HG02973 (cell line): ENCODE measurements at regions not wholly inside any gene's neighbourhood (a gene's known extent, or its start where the extent isn't known, plus 50 kb on each side); places are given as distances from the start of the nearest gene placed in this dataset.
A peak's percentile ranks its signal among the peaks of the same experiment; 100 is the strongest.
"Not testable (repeated sequence)": the region's sequence is repeated elsewhere in the genome, so short reads cannot be mapped to it uniquely, and the experiment has no call there.

Source experiments
- ATAC-seq: cut with Tn5 transposase; IDR thresholded peaks from one replicate; pipeline ENCODE4 v1.9.1; 2021; ENCODE audit warnings: moderate library complexity; ENCODE audit not compliant: unreplicated experiment

DNA sequence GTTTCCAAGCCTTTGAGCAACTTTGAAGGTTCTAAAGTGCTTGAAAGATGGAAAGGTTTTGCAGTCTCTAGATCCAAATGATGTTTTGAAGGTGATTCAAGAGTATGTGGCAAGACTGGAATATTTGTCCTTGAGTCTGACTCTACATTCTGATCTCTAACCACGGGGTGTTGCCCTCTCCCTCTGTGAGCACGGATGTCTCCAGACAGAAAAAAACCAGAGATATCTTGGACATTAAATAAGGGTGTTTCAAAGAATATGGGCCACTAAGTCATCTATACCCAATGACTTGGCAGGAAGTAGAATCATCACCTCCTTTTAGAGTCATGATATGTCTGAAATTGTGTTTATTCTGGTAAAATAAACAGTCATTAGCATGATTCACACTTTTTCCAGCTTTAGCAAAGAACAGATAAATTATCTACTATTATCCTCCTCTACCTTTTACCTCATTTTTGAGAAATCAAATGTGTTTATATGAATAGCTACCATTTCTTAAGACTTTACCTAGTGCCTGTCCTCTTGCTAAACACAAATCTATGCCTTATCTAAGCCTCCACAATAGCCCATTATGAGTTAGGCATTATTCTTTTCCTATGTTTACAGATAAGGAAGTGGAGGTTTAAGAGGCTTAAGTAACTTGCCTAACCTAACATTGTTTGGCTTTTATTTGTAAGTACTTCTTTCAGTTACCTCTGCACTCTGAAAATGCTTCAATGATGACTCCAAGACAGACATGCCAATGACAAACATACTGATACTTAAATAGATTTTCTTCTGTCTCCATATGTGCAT lies 384.4 kb downstream of the BMP2 start:
- ATAC-seq, result no peak

DNA sequence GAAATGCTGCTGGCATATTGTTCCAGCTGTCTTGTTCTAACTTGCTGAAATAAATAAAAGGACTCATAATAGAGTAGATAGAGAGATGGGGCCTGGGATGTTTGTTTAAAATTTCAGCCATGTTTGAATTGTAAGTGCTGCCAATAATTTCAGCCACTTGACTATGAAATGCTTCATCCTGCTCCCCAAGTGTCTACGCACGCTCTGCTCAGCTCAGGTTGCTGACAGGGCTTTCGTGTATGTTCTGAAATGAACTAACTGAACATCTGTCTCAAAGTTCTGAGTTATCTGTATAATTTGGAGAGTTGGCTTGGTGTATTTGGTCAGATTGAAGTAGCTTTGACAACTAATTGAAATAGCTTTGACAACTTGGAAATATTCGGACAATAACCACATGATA lies 387.8 kb downstream of the BMP2 start:
- no peak for ATAC-seq

DNA sequence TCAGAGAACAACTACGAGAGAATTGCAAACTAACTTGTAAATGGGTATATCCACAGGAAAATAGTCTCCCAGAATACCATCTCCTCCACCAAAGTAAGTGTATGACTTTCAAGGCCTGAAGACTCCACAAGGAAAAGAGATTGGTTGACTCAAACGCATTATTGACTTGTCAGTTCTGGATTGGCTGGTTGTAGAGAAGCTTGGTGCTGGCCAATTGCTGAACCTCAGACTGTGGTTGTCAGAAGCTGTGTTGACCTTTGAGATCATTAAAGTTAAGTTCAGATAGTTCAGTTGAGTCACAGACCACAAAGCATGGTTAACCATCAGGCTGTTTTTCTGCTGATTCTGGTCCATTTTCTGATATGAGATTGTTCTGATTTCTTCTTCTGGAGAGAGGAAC lies 388.3 kb downstream of the BMP2 start:
- ATAC-seq, result no peak

DNA sequence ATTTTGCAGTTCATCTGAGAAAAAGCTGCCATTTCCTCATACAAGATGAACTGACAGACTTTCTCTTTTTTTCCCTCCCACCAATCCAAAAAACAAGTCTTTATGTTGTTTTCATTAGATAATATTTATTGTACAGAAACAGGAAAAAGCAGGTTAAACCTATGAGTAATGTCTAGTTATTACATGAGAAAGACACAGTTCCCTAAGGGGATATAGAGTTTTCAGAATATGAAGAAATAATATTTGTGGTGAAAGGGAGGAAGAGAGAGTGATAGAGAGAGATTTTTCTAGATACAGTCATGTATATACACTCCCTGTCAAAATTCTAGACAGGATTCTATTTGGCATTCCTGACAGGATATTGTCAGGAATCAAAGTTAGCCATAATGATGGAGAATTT lies 392.4 kb downstream of the BMP2 start:
- ATAC-seq, result no peak

DNA sequence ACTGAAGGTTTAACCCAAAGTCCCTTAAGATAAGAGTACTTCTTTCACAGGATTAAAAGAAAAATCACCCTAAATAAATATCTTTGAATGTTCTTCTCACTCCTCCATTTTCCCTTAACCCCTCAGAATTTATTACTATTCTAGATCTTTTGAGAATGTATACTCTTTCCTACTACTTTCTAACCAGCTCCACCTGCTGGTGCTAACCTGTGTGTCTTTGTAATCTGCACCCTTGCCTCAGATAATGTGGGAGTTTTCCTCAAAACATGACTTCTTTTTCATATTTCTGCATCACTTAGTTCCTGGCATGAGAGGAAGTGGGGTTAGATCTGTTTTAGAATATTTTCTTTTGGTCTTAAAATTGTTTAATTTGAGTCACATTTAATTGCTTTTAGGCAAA lies 394.2 kb downstream of the BMP2 start:
- no peak for ATAC-seq

DNA sequence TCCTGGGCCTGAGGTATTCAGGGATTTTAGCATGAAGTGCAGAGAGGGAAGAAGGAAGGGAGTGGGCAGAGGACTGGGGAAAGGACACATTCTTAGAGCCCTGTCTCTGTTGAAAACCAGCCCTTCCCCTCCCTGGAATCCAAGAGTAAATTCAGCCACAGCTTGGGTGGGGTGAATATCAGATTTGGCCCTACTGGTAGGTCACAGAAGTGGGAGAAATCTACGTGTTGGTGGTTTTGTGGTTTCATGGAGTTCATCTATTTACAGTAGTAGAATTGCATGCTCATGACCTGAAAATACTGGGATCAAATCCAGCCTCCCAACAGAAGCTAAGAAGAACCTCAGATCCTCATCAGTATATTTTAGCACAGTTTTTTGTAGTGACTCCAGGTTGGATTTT lies 404.4 kb downstream of the BMP2 start:
- no peak for ATAC-seq

DNA sequence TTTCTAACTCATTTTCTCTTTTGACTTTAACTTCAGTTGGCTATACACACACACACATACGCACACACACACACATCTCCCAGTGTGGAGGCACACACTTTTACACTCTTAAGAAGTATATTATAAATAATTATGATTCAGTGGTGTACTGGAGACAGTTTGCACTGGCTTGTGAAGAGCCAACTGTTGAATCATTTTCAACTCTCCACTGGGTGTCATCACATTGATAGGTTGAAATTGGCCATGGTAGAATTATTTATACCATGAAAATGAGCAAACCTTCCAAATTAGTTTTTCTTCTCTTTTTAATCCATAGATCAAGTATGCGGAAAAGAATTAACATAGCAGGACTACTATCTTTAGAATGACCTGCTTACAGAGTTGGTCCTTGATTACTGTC lies 407.1 kb downstream of the BMP2 start:
- no peak for ATAC-seq

DNA sequence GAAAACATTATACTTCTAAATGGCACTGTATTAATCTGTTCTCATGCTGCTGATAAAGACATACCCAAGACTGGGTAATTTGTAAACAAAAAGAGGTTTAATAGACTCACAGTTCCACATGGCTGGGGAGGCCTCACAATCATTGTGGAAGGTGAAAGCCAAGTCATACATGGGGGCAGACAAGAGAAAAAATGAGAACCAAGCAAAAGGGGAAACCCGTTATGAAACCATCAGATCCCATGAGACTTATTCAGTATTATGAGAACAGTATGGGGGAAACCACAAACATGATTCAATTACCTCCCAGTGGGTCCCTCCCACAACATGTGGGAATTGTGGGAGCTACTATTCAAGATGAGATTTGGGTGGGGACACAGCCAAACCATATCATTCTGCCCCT lies 408.3 kb downstream of the BMP2 start:
- not testable (repeated sequence) for ATAC-seq

DNA sequence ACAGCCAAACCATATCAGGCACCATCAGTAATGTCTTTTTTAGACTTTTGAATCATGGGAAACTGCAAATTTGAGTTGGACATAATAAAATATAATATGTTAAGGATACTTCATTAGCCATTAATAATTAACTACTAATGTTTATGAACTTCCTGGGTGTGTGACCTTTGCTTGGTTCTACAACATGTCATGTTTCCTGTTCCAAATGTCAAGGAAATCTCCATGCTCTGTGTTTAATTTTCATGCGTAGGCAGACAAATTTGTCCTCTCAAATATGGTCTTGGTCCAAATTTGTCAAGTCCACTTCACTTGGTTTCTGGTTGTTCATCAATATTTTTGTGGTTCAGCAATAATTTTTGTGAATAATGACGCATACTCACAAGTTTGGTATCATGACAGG lies 410.5 kb downstream of the BMP2 start:
- ATAC-seq, result no peak

DNA sequence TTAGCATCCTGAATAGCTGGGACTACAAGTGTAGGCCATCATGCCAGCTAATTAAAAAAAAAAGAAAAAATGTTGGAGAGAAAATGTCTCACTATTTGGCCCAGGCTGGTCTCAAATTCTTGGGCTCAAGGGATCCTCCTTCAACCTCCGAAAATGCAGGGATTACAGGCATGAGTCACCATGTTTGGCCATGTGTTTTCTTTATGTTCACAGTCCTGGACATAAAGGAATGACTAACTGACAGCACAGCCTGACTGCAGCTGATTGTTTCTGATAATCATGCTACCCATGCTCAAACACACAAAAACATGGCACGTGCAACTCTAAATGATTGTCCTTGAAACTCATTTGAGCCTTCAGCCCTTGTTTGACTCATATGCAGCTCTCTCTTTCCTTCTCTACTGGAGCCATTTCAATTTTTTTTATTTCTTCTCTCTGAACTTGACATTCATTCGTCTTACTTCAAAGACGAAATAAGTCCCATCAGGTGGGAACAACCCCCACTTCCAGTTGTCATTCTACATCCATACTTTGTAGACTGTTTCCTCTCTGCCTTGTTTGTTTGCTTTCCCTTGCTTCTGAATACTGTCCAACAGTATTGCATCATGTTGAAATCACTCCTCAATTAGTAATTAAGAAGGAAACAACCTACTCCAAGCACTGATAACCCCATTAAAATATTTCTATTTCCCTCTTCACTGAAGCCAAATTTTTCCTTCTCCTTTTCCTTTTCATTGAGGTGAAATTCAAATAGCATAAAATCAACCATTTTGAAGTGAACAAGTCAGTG lies 413.0 kb downstream of the BMP2 start:
- no peak for ATAC-seq

DNA sequence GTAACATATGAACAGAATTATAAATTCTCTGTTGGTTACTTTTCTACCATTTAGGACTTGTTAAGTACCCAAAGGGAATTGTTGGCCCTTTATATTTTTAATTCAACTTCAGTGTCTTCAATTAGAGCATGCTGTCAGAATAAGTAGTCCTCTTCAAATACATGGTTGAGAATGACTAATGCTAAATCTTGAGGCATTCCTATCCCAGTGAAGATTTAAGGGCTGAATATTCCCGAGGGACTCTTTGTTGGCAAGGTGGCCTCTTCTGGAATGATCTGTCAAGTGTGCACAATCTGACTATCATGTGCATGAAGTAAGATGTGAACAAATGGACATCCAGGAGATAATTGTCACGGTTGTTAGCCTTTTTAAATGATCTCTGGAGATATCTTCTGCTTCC lies 421.7 kb downstream of the BMP2 start:
- no peak for ATAC-seq

DNA sequence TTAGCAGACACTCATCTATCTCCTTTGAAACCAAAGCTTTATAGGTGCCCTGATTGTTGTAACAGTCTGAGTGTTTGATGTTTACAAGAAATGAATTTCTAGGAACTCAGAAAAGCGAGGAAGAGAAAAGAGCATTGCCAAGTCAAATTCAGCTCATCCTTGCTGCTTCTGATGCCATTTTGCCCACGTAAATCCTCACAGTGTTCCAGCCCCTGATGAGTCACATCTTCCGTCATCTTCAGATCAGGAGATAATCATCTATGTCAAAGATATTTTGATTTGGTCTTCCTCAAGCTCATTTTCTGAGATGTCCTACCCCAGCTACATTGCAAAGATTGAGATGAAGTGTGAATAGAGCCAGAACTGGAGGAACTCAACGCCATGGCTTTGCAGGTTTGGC lies 426.2 kb downstream of the BMP2 start:
- ATAC-seq, result no peak

DNA sequence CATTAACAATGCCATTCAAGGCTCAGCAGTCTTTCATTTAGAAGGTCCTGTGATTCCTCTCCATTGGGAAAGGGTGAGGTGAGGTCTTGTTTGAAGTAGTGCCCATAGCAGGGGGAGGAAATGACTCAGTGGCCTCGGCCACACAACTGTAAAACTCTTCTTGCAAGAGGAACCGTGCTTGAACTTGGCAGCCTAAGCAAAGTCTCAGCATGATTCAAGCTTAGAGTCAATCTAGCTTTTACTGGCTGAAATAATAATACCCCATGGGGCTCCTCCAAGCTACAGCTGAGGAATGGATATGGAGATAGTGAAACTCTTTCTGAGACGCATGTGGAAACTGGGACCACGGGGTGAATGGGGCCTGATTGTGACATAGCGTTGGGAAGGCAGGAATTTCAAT lies 428.2 kb downstream of the BMP2 start:
- no peak for ATAC-seq

DNA sequence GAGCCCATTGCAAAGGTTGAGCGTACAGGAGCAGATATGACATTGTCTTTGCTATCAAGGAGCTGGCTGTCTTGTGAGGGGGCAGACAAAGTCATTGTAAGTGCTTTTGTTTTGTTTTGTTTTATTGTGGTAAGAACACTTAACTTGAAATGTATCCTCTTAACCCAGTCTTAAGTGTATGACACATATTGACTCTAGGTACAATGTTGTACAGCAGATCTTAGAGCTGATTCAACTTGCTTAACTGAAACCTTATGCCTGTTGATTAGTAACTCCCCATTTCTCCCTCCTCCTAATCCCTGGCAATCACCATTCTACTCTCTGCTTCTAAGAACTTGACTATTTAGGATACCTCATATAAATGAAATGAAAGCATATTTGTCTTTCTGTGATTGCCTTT lies 429.0 kb downstream of the BMP2 start:
- no peak for ATAC-seq

DNA sequence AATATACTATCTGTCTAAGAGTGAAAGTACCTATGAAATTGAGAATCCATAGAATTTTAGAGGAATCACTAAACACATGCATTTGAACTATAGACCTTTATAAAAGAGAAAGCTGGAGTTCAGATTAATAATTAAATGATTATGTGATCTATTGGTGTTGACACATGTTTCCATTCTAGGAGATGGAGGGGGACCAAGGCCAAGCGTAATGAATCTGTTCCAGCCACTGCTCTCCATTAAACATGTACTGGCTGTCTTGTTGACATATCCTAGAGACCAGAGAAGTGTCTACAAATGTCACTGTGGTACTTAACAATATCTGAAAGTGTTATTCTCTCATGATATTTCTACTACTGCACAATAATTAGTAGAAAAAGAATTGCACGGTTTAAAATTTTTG lies 432.4 kb downstream of the BMP2 start:
- no peak for ATAC-seq

DNA sequence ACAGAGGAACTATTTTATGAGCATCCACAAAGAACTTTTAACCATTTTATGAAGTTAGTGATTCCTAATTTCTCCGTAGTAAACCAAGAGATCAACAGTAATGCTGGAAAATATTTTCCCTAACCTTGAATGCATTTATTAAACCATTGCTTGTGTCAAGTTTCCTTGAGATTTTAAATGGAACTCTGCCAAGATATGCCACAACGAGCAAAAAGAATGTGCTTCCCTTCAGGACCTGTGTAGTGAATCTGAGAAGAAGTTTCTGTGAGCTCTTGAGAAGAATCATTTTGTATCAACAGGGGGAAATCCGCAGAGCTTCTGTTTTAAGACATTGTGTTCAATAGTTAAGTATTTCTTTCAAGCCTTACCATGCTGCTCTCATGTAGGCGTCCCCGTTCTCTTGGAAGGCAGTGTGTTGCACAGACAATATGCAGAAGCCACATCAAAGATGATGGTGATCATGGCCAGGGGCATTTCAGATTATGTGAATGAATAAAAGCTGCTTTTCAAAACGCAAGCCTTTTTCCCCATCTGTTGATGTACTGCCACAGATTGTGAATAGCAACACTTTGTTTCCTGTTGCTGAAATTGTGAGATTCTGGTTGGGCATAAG lies 439.8 kb downstream of the BMP2 start:
- no peak for ATAC-seq

DNA sequence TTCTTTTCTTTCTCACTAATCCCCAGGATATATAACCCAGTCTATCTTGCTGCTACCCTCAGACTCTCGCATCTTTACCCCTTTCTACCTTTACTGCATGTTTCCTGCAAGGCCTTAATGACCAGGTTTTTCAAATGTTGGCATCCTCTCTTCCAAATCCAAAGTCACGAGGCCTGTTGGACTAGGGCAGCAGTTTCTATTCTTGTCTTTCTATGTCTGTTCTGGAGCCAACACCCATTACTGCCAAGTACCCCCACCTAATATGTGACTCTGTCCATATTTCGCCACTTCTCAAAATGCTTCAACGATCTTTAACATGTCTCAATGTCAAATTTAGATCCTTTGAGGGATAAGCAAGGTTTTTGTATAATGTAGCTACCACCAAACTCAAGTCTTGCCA lies 443.4 kb downstream of the BMP2 start:
- ATAC-seq, result no peak

DNA sequence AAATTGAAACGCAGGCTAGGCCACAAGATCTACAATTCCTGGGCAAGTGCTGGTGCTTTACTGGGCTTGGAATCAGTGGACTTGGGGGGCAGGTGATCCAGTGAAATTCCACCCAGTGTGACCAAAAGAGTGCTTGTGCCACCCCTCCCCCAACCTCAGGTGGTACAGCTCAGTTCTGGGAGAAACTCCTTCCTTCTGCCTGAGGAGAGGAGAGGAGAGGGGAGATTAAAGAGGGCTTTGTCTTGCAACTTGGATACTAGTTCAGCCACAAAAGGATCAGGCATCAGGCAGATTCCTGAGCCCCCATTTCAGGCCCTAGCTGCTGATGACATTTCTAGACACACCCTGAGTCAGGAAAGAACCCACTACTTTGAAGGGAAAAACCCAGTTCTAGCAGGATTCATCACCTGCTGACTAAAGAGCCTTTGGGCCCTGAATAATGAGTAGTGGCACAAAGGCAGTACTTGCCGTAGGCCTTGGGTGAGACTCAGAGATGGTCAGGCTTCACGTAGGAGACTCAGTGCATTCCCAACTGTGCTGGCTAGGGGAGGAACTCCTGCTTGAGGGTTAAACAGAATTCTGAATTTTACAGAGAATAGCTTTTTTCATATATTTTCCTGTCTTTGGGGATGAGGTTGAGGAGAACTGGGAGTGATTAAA lies 446.7 kb downstream of the BMP2 start:
- no peak for ATAC-seq

DNA sequence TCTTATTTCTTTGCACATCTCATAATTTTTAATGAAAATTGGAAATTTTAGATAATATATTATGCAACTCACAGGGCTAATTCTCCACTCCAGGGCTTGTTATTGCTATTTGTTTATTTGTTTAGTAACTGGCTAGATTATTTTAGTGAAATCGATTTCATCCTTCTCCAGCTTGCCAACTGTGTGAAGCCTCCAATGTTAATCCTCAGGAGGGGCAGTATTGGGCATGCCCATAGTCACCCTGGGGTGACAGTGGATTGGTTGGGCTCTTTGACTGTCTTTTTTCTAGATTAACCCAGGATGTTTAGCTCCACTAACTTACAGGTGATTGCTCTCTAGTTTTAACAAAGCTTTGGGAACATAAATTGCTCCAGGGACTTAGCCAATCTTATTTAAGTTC lies 450.1 kb downstream of the BMP2 start:
- no peak for ATAC-seq

DNA sequence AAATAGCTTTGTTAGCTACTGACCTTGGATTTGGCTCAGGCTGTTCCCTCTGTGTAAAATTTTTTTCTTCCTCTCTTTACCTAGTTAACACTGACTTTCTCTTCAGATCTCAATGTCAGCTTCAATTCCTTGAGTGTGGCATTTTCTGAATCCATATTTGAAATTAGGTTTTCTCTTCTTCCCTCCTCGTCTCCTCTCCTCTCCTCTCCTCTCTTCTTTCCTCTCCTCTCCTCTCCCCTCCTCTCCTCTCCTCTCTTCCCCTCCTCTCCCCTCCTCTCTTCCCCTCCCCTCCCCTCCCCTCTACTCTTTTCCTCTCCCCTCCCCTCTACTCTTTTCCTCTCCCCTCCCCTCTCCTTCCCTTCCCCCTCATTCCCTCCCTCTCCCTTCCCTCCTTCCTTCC lies 453.3 kb downstream of the BMP2 start:
- ATAC-seq, result no peak

DNA sequence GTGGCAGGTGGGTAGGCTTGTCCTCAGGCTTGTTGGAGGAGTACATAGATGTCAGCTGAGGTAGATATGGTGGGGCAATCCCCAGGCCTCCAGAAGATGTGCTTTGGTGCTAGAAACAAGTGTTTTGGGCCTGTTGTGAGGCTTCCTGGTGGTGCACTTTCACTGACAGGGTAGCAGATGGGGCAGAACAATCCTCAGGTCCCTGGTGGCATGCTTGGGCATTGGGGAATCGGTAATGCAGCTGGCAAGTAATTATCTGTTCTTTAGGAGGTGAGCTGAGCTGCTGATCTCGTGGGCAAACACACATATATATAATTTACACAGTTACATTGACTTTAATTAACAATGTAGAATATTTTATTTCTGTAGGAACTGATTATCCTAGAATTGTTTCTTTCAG lies 458.7 kb downstream of the BMP2 start:
- ATAC-seq, result no peak

DNA sequence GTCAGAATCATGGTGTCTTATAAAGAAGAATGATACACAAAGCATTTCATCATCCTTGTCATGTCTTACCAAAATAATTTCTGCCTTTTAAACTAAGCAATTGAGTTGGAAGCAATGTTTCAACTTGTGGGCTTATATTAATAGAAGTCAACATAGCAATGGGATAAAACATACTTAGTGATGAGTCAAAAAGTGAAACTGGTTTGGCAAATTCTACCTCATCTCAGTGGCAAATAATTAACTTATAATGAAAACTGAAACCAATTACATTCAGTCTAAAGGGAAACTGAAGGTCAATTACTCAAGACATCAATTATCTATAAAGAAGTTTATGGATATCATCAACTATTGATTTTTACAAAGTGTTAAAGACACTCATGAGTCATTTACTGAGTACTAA lies 463.8 kb downstream of the BMP2 start:
- peak; percentile 53 for ATAC-seq
